GM08714 (cell line): ENCODE measurements at regions not wholly inside any gene's neighbourhood (a gene's known extent, or its start where the extent isn't known, plus 50 kb on each side); places are given as distances from the start of the nearest gene placed in this dataset.

Experiments
- H3K4me3 ChIP-seq: fragments of 200-500 bp; sonication (Bioruptor generic); 2 replicates; pipeline ENCODE4 v1.5.1; 2014; ENCODE audit warnings: mild to moderate bottlenecking, low read length, inconsistent platforms
- ZNF274 ChIP-seq: IDR thresholded peaks from 2 replicates; pipeline ENCODE4 v1.6.1; 2012; ENCODE audit warnings: mild to moderate bottlenecking, low read depth, low read length

GRCh38 chr4:181202240-181202639 lies 1041.0 kb upstream of the TENM3 start:
- H3K4me3 ChIP-seq, result no peak overlapping the region
- no peak for TF ChIP-seq ZNF274

GRCh38 chr4:181204109-181204508 lies 1039.1 kb upstream of the TENM3 start:
- H3K4me3 ChIP-seq, result no peak overlapping the region

GRCh38 chr4:181213551-181213950 lies 1029.7 kb upstream of the TENM3 start:
- H3K4me3 ChIP-seq, result no peak overlapping the region

More at GRCh38 chr4:181204109-181204508, 1039.1 kb upstream of the TENM3 start:
- TF ChIP-seq ZNF274, result no peak

GRCh38 chr4:181216501-181216900 lies 1026.7 kb upstream of the TENM3 start:
- no peak for TF ChIP-seq ZNF274

More at GRCh38 chr4:181213551-181213950, 1029.7 kb upstream of the TENM3 start:
- no peak for TF ChIP-seq ZNF274

DNA sequence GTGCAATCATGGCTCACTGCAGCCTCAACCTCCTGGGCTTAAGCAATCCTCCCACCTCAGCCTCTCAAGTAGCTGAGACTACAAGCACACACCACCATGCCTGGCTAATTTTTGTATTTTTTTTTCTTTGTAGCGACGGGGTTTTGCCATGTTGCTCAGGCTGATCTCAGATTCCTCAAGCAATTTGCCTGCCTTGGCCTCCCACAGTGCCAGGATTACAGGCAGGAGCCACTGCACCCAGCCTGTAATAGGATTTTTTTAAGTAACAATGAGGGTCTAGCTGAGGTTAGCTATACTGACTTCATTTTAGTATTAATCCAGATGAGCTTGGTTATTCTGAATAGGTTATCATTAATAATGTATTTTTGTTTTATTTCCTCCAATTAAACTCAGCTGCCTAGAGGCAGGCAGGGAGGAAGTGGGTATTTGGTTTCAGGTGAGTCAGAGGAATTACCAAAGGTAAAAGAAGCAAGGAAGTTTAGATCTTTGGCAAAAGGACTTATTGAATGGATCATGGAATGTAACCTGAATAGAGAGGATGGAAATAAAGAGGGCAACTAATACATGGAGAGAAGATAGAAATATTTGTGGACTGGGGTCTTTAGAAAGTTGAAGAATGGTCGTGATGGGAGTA lies 1023.3 kb upstream of the TENM3 start:
- TF ChIP-seq ZNF274, result no peak
- no peak overlapping the region for H3K4me3 ChIP-seq

More at GRCh38 chr4:181216501-181216900, 1026.7 kb upstream of the TENM3 start:
- H3K4me3 ChIP-seq, result no peak overlapping the region

DNA sequence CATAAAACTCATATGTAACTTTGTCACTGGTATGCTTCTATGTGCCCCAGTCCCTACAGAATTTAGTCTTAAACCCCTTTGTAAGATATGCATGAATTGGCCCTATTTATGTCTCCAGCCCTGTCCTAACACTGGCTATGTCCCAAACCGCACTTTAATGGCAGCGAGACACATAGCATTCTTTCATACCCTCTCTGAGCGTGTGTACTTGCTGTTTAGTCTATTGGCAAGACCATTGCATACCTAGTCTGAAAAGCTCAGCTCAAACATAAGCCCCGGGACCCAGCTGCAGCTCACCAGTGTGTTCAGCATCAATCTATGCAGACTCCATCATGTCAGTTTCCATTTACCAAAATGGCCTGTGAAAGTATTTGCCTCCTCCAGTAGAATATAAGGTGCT lies 1018.4 kb upstream of the TENM3 start:
- no peak for TF ChIP-seq ZNF274
- no peak overlapping the region for H3K4me3 ChIP-seq

- H3K4me3 ChIP-seq, result no peak overlapping the region
- no peak for TF ChIP-seq ZNF274
Observed at GRCh38 chr4:181225616-181226261, 1017.5 kb upstream of the TENM3 start.

- TF ChIP-seq ZNF274, result no peak
- no peak overlapping the region for H3K4me3 ChIP-seq
Observed at GRCh38 chr4:181234951-181235680, 1008.1 kb upstream of the TENM3 start.

DNA sequence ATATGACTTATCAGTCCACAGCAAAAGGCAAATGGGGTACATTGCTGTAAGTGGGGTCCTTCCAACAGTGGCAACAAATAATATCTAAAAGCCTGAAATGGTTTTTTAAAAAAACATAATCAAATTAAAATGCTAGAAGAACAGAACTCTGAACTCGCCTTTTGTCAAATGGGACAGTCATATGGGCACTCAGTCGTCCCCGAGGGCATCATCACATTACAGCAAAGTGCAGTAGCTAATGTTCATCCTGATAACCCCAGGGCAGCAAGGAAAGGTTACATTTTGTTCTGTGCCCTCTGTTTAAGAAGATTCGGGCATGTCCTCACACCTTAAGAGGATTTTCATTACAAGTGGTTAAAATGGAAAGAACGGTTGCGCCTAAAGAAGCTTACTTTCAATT lies 997.9 kb upstream of the TENM3 start:
- no peak for TF ChIP-seq ZNF274

DNA sequence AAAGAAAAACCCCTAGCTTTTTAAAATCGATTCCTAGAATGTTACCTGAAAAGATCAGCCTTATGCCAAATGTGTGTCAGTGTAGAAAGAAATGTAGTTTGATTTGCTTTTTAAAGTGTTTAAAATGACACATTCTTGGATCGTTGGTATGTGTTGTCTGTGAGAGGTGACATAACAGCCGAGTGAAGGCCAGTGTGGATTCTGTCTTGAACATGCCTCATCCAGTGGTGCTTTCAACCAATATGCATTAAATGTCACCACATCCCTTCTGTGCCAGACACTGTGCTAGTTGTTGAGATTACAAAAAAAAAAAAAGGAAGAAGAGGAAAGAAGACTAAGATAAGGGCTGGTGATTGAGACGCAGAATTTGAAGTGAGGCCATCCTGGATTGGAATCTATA lies 994.2 kb upstream of the TENM3 start:
- no peak for TF ChIP-seq ZNF274
- no peak overlapping the region for H3K4me3 ChIP-seq

More for the DNA sequence above, 997.9 kb upstream of the TENM3 start:
- no peak overlapping the region for H3K4me3 ChIP-seq

GRCh38 chr4:181254771-181255170 lies 988.4 kb upstream of the TENM3 start:
- TF ChIP-seq ZNF274, result no peak
- H3K4me3 ChIP-seq, result no peak overlapping the region

GRCh38 chr4:181258569-181258968 lies 984.6 kb upstream of the TENM3 start:
- H3K4me3 ChIP-seq, result no peak overlapping the region

GRCh38 chr4:181259081-181259709 lies 984.0 kb upstream of the TENM3 start:
- no peak for TF ChIP-seq ZNF274
- H3K4me3 ChIP-seq, result no peak overlapping the region

More at GRCh38 chr4:181258569-181258968, 984.6 kb upstream of the TENM3 start:
- TF ChIP-seq ZNF274, result no peak

- no peak overlapping the region for H3K4me3 ChIP-seq
- TF ChIP-seq ZNF274, result no peak
Observed at GRCh38 chr4:181261279-181261678, 981.9 kb upstream of the TENM3 start.

- H3K4me3 ChIP-seq, result no peak overlapping the region
- no peak for TF ChIP-seq ZNF274
Observed at GRCh38 chr4:181264893-181265292, 978.3 kb upstream of the TENM3 start.
